ENCODE measurements at regions not wholly inside any gene's neighbourhood (a gene's known extent, or its start where the extent isn't known, plus 50 kb on each side); places are given as distances from the start of the nearest gene placed in this dataset.
"Not testable (repeated sequence)": the region's sequence is repeated elsewhere in the genome, so short reads cannot be mapped to it uniquely, and the experiment has no call there.

DNA sequence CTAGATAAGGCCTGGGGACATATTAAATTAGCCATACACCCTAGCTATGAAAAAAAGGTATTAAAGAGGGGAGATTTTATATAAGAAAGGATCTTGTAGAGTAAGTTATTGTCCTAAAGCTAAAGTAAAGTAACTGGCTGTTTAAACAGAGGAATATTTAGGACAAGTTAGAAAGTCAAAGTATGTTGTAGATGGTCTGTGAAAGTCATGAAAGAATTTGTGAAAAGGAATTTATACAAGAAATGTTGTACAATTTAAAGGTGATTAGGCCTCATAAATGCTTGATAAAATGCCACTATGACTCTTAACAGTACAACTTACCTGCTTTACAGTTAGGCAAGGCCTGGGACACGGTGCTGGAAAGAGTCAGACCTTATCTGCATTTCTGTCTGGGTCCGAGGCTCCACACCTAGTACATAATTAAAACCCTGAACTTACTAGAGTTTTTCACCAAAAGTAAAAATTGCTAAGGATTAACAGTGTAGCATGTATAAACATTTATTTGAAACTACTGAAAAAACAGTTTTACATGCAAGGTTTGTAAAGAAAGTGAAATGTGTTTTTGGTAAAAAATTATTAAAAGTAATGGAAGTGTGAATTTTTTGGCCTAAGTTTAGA lies 445.3 kb upstream of the TOM1L1 start:
- peaks cover 20% of the 10 kb centered on the region for H3K9me3 ChIP-seq (ENCODE audit: severe bottlenecking)
- H3K27me3 ChIP-seq (ENCODE audit: insufficient read depth, low read depth, severe bottlenecking), result no peaks in the 10 kb centered on the region
- no peak for DNase-seq
- H3K27ac ChIP-seq, result no peak overlapping the region
- no peak overlapping the region for H3K4me3 ChIP-seq (ENCODE audit: low read depth, low read length)
- TF ChIP-seq, protein P1, sequence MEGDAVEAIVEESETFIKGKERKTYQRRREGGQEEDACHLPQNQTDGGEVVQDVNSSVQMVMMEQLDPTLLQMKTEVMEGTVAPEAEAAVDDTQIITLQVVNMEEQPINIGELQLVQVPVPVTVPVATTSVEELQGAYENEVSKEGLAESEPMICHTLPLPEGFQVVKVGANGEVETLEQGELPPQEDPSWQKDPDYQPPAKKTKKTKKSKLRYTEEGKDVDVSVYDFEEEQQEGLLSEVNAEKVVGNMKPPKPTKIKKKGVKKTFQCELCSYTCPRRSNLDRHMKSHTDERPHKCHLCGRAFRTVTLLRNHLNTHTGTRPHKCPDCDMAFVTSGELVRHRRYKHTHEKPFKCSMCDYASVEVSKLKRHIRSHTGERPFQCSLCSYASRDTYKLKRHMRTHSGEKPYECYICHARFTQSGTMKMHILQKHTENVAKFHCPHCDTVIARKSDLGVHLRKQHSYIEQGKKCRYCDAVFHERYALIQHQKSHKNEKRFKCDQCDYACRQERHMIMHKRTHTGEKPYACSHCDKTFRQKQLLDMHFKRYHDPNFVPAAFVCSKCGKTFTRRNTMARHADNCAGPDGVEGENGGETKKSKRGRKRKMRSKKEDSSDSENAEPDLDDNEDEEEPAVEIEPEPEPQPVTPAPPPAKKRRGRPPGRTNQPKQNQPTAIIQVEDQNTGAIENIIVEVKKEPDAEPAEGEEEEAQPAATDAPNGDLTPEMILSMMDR (IDR thresholded peaks at IDR 0.05; ENCODE audit: low read depth, low read length), result no peak
- H3K36me3 ChIP-seq, result no peaks in the 10 kb centered on the region

- not testable (repeated sequence) for H3K36me3 ChIP-seq
These were observed 435.2 kb upstream of the TOM1L1 start for GRCh38 chr17:54465443-54465842.

DNA sequence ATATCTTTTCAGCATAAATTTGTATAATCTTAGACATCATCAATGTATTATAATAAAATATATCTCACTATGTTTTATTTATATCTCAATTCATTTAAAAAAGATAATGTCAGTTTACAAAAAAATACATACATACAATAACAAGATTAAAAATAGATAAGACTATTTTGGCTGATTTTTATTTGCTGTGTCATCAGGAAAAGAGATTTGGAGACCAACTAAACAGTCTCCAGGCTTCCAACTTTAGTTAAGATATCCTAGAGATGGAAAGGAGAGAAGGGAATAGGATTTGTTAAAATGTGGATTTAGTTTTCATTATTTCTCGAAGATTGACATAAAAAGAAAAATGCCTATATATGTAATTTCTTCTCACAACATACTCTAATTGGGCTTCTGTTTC lies 433.8 kb upstream of the TOM1L1 start:
- Histone ChIP-seq H3K9me3 (ENCODE audit: severe bottlenecking) (no peaks in the 10 kb centered on the region), H3K27ac (no peak overlapping the region), H3K27me3 (ENCODE audit: insufficient read depth, low read depth, severe bottlenecking) (no peaks in the 10 kb centered on the region), H3K36me3 (no peaks in the 10 kb centered on the region), H3K4me3 (ENCODE audit: low read depth, low read length) (no peak overlapping the region)
- DNase-seq, result no peak
- TF ChIP-seq, protein P1 (IDR thresholded peaks at IDR 0.05; ENCODE audit: low read depth, low read length), result no peak

More at GRCh38 chr17:54465443-54465842, 435.2 kb upstream of the TOM1L1 start:
- peak; percentile 7 for DNase-seq
- not testable (repeated sequence) for H3K9me3 ChIP-seq (ENCODE audit: severe bottlenecking); H3K27me3 ChIP-seq (ENCODE audit: insufficient read depth, low read depth, severe bottlenecking); H3K4me3 ChIP-seq (ENCODE audit: low read depth, low read length); H3K27ac ChIP-seq

DNA sequence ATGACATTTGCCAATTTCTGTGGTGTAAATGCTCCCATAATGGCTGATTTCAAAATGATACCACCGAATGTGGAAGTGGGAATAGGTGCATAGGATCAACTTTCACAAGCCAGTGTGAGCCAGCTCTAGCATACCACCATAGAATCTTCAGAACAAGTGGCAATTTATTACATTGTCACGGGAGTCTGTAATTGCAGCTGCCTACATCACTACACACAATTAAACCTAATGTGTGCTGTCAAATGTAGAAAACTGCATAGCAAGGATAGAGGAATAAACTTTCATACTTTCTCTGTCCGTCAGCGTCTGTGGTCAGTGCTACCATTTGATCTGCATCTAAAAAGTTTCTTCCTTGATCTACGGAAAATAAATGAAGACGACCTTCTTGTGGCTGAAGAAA lies 417.8 kb upstream of the TOM1L1 start:
- H3K9me3 ChIP-seq (ENCODE audit: severe bottlenecking), result no peaks in the 10 kb centered on the region
- no peaks in the 10 kb centered on the region for H3K36me3 ChIP-seq
- no peak for DNase-seq
- TF ChIP-seq, protein P1 (IDR thresholded peaks at IDR 0.05; ENCODE audit: low read depth, low read length), result no peak
- no peak overlapping the region for H3K27ac ChIP-seq
- no peaks in the 10 kb centered on the region for H3K27me3 ChIP-seq (ENCODE audit: insufficient read depth, low read depth, severe bottlenecking)
- H3K4me3 ChIP-seq (ENCODE audit: low read depth, low read length), result no peak overlapping the region

- no peak overlapping the region for H3K27ac ChIP-seq
- no peaks in the 10 kb centered on the region for H3K9me3 ChIP-seq (ENCODE audit: severe bottlenecking)
- no peaks in the 10 kb centered on the region for H3K27me3 ChIP-seq (ENCODE audit: insufficient read depth, low read depth, severe bottlenecking)
- TF ChIP-seq, protein P1 (IDR thresholded peaks at IDR 0.05; ENCODE audit: low read depth, low read length), result no peak
- no peak for DNase-seq
- no peak overlapping the region for H3K4me3 ChIP-seq (ENCODE audit: low read depth, low read length)
- H3K36me3 ChIP-seq, result no peaks in the 10 kb centered on the region
These were observed 407.0 kb upstream of the TOM1L1 start for GRCh38 chr17:54493691-54494090.

DNA sequence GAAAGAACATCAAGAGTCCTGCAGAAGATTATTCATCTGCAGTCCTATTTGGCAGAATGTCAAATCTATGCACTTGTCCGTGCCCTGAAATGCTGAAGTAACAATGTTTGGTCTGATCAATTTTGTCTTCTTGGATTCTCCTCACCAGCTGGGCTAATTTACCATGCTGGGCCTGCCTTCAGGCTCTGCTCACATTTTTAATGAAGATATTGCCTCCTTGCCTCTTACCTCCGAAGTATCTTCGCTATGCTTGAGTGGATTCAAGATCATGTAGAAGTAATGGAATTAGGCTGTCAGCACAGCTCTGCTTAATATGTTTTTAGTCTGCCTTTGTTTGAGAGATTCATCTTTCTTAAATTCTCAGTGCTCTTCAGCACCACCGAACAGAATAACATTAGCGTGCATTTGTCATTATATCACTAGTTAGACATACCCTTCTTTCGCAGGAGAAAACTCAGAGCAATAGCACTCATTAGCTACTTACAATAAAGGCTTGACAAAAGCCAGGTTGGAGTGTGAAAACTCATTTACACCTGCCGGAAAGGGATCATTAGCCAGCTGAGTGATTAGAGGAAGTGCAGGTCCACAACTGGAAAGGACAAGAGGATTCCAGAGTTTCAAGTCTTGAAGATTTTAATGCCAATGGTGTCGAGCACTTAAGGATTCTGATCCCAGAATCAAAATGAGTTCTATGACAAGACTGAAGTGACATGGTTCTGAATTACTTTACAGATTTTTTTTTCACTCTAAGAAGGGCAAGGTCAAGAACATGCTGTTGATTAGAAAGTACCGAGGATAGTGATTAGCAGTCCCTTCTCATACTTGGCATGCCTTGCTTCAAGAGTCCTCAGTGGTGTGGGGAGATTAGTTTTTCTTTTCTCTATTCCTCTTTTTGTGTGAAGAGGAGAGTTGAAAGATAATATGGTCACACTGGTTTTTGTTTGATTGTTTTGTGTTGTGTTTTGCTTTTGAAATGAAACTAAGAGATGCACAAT lies 405.6 kb upstream of the TOM1L1 start:
- no peaks in the 10 kb centered on the region for H3K36me3 ChIP-seq
- no peaks in the 10 kb centered on the region for H3K27me3 ChIP-seq (ENCODE audit: insufficient read depth, low read depth, severe bottlenecking)
- no peak overlapping the region for H3K27ac ChIP-seq
- H3K9me3 ChIP-seq (ENCODE audit: severe bottlenecking), result no peaks in the 10 kb centered on the region
- no peak overlapping the region for H3K4me3 ChIP-seq (ENCODE audit: low read depth, low read length)
- DNase-seq, result peak; percentile 13
- TF ChIP-seq, protein P1 (IDR thresholded peaks at IDR 0.05; ENCODE audit: low read depth, low read length), result no peak
